ENCODE measurements at regions not wholly inside any gene's neighbourhood (a gene's known extent, or its start where the extent isn't known, plus 50 kb on each side); places are given as distances from the start of the nearest gene placed in this dataset.

DNA sequence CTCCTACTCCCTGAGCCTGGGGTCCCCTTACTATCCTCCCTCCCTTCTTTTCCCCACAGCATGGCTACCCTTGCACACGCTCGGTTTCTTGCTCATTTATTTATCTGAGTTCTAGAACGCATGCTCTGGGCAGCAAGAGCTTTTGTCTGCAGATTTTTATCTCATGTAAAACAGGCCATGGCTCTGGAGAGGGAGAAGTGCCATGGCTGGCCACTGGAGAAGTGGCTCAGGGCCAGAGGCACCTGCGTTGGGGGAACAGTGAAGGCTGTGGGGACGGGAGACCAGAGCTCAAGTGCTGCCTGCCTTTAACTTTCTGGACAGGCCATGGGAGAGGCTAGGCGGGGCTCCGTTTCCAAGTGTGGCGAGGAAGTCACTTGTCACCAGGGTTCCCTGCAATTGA is 177.7 kb upstream of the SULF2 start:
- Histone ChIP-seq H3K27me3 (ENCODE audit: control insufficient read depth in 1 of 2, insufficient read depth in 1 of 2, low read length in 2 of 2) (peaks cover 24 to 56% of the 10 kb centered on the region in 2 experiments), H2AK5ac (ENCODE audit: low read length, severe bottlenecking) (no peak overlapping the region), H3K27ac (ENCODE audit: low read length, poor library complexity, severe bottlenecking) (no peak overlapping the region), H3K9ac (ENCODE audit: low read length) (no peak overlapping the region), H2AFZ (ENCODE audit: low read depth, low read length) (no peak overlapping the region), H2BK15ac (ENCODE audit: low read depth, poor library complexity, severe bottlenecking) (no peak overlapping the region), H3K36me3 (ENCODE audit: control insufficient read depth in 1 of 2, insufficient read depth in 2 of 2, low read depth in 1 of 2, low read length in 2 of 2) (no peaks in the 10 kb centered on the region), H3K4me1 (ENCODE audit: control insufficient read depth, insufficient read depth, low read depth, low read length) (peaks cover 1% of the 10 kb centered on the region), H3K14ac (ENCODE audit: low read length in 2 of 2) (no peak overlapping the region), H3K18ac (ENCODE audit: low read depth in 1 of 2, low read length in 2 of 2) (no peak overlapping the region), H3K79me1 (replicated peaks; ENCODE audit: low read length, poor library complexity, severe bottlenecking) (no peaks in the 10 kb centered on the region), H3K23ac (ENCODE audit: low read length in 2 of 2) (no peak overlapping the region), H2BK120ac (ENCODE audit: low read depth, low read length) (no peak overlapping the region), H4K8ac (ENCODE audit: low read length) (no peak overlapping the region), H2BK5ac (ENCODE audit: low read depth, low read length, poor library complexity, severe bottlenecking) (no peak overlapping the region), H3K4me2 (ENCODE audit: low read length, poor library complexity, severe bottlenecking) (no peak overlapping the region), H4K91ac (ENCODE audit: low read length) (no peak overlapping the region), H2BK12ac (ENCODE audit: low read length in 2 of 2) (no peak overlapping the region), H3K9me3 (ENCODE audit: control insufficient read depth, low read length) (no peaks in the 10 kb centered on the region), H3K4ac (ENCODE audit: low read depth in 1 of 2, low read length in 2 of 2) (no peak overlapping the region), H3K4me3 (ENCODE audit: insufficient read depth in 1 of 2, low read depth in 1 of 2, low read length in 2 of 2) (no peak overlapping the region)
- DNase-seq: no peak
- 59% methylated on average over 8 of the region's 8 CpGs for WGBS

DNA sequence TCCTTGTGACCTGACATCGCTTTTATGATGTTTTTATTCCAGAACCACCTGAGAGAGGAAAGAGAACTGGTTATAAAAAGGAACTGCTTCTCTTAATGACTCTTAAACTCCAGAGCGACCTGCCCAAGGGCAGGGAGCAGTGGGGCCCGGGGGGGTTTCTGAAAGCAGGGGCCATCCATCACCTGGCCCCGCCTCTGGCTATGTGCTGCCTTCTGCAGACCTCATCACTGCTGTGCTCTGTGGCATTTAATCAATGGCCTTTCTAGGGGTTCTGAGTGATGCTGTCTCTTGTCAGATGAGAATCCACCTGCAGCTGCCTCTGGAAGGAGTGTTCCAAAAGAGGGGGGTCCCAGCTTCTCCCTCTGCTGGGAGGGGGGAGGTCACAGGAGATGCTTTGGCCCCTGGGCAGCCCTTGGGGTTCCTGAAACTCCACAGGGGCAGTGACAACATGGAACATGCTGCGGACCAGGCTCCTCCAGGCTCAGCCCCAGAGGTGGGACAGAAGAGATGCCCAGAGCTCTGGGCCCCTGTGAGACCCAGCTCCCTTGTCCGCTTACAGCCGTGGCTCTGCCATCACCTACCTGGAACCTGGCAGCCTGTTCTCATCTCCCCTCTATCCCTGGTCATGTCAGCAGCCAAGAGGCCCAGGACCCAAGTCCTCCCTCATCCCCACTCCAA is 177.1 kb upstream of the SULF2 start:
- Histone ChIP-seq H3K79me1 (replicated peaks; ENCODE audit: low read length, poor library complexity, severe bottlenecking) (no peaks in the 10 kb centered on the region), H2BK5ac (ENCODE audit: low read depth, low read length, poor library complexity, severe bottlenecking) (no peak overlapping the region), H3K18ac (ENCODE audit: low read depth in 1 of 2, low read length in 2 of 2) (no peak overlapping the region), H2BK15ac (ENCODE audit: low read depth, poor library complexity, severe bottlenecking) (no peak overlapping the region), H3K4ac (ENCODE audit: low read depth in 1 of 2, low read length in 2 of 2) (no peak overlapping the region), H2BK120ac (ENCODE audit: low read depth, low read length) (no peak overlapping the region), H3K27ac (ENCODE audit: low read length, poor library complexity, severe bottlenecking) (no peak overlapping the region), H4K8ac (ENCODE audit: low read length) (no peak overlapping the region), H3K27me3 (ENCODE audit: control insufficient read depth in 1 of 2, insufficient read depth in 1 of 2, low read length in 2 of 2) (peaks cover 27 to 53% of the 10 kb centered on the region in 2 experiments), H4K91ac (ENCODE audit: low read length) (no peak overlapping the region), H3K4me1 (ENCODE audit: control insufficient read depth, insufficient read depth, low read depth, low read length) (peaks cover 7% of the 10 kb centered on the region), H3K9ac (ENCODE audit: low read length) (no peak overlapping the region), H3K9me3 (ENCODE audit: control insufficient read depth, low read length) (no peaks in the 10 kb centered on the region), H2AFZ (ENCODE audit: low read depth, low read length) (no peak overlapping the region), H3K4me2 (ENCODE audit: low read length, poor library complexity, severe bottlenecking) (no peak overlapping the region), H3K23ac (ENCODE audit: low read length in 2 of 2) (no peak overlapping the region), H3K14ac (ENCODE audit: low read length in 2 of 2) (no peak overlapping the region), H2BK12ac (ENCODE audit: low read length in 2 of 2) (no peak overlapping the region), H2AK5ac (ENCODE audit: low read length, severe bottlenecking) (no peak overlapping the region), H3K36me3 (ENCODE audit: control insufficient read depth in 1 of 2, insufficient read depth in 2 of 2, low read depth in 1 of 2, low read length in 2 of 2) (no peaks in the 10 kb centered on the region), H3K4me3 (ENCODE audit: insufficient read depth in 1 of 2, low read depth in 1 of 2, low read length in 2 of 2) (no peak overlapping the region)
- no peak for DNase-seq
- WGBS: 85% methylated on average over 7 of the region's 7 CpGs

DNA sequence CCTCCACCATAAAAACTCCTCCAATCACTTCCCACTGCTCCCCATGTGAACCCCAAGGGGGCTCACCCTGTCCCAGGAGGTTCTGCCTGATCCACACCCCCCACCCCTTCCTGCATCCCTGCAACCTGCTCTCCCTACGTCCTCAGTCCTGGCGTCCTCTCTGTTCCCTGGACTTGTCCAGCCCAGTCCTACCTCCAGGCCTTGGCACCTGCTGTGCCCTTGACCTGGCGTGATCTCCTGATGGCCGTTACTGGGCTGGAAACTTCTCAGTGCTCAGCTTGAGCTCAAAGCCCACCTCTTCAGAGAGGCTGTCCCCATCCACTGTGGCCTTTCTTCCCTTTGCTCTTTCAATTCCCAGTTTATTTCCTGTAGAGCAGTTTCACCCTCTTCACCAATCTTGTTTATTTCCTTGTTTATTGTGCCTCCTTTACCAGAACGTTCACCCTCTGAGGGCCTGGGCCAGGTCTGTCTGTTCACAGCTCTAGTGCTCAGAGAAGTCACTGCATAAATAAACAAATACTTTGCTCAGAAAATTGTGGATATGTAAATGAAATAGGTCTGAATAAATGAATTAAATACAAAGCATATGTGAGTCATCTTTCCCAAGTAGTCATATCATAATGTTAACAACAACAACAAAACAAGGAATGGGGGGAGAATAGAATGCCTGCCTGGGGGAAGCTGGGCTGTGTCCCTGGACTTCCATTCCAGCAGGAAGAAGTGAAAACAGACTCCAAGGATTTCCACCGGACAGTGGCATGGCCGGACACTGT is 175.7 kb upstream of the SULF2 start:
- H2BK15ac ChIP-seq (ENCODE audit: low read depth, poor library complexity, severe bottlenecking): no peak overlapping the region
- no peak overlapping the region for H3K9ac ChIP-seq (ENCODE audit: low read length)
- no peak overlapping the region for H2AFZ ChIP-seq (ENCODE audit: low read depth, low read length)
- H3K79me1 ChIP-seq (replicated peaks; ENCODE audit: low read length, poor library complexity, severe bottlenecking): no peaks in the 10 kb centered on the region
- no peak overlapping the region for H3K23ac ChIP-seq (ENCODE audit: low read length in 2 of 2)
- H3K36me3 ChIP-seq (ENCODE audit: control insufficient read depth in 1 of 2, insufficient read depth in 2 of 2, low read depth in 1 of 2, low read length in 2 of 2): no peaks in the 10 kb centered on the region
- H2AK5ac ChIP-seq (ENCODE audit: low read length, severe bottlenecking): no peak overlapping the region
- H3K4ac ChIP-seq (ENCODE audit: low read depth in 1 of 2, low read length in 2 of 2): no peak overlapping the region
- peak overlapping the region; percentile 42 for H4K8ac ChIP-seq (ENCODE audit: low read length)
- no peak overlapping the region for H2BK5ac ChIP-seq (ENCODE audit: low read depth, low read length, poor library complexity, severe bottlenecking)
- peak overlapping the region in 1 of 2 experiments; percentile 76 for H3K18ac ChIP-seq (ENCODE audit: low read depth in 1 of 2, low read length in 2 of 2)
- H3K4me2 ChIP-seq (ENCODE audit: low read length, poor library complexity, severe bottlenecking): no peak overlapping the region
- H3K27ac ChIP-seq (ENCODE audit: low read length, poor library complexity, severe bottlenecking): no peak overlapping the region
- peaks cover 23 to 59% of the 10 kb centered on the region in 2 experiments for H3K27me3 ChIP-seq (ENCODE audit: control insufficient read depth in 1 of 2, insufficient read depth in 1 of 2, low read length in 2 of 2)
- peaks cover 20% of the 10 kb centered on the region for H3K4me1 ChIP-seq (ENCODE audit: control insufficient read depth, insufficient read depth, low read depth, low read length)
- no peak overlapping the region for H3K14ac ChIP-seq (ENCODE audit: low read length in 2 of 2)
- H3K9me3 ChIP-seq (ENCODE audit: control insufficient read depth, low read length): no peaks in the 10 kb centered on the region
- no peak overlapping the region for H4K91ac ChIP-seq (ENCODE audit: low read length)
- 74% methylated on average over 7 of the region's 7 CpGs for WGBS
- no peak overlapping the region for H2BK12ac ChIP-seq (ENCODE audit: low read length in 2 of 2)
- DNase-seq: no peak
- H2BK120ac ChIP-seq (ENCODE audit: low read depth, low read length): no peak overlapping the region
- no peak overlapping the region for H3K4me3 ChIP-seq (ENCODE audit: insufficient read depth in 1 of 2, low read depth in 1 of 2, low read length in 2 of 2)

DNA sequence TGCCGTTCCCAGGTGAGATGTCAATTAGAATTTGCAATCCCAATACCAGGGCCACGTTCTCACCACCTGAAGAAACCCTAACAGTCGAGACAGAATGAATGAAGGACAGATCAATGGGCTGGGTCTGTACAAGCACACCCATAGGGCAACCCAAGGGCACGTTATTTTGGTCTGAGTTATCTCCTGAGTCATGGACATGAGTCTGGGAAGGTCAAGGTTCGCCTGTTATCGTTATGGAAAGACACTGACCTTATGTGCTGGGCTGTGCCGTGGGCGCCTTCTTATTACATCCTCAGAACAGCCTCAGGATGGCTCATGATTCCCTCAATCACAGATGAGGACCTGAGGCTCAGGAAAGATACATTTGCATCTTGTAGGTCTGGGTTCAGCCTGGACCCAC is 175.0 kb upstream of the SULF2 start:
- Histone ChIP-seq H4K8ac (ENCODE audit: low read length) (no peak overlapping the region), H3K4me1 (ENCODE audit: control insufficient read depth, insufficient read depth, low read depth, low read length) (peaks cover 22% of the 10 kb centered on the region), H2AFZ (ENCODE audit: low read depth, low read length) (no peak overlapping the region), H3K14ac (ENCODE audit: low read length in 2 of 2) (no peak overlapping the region), H2BK120ac (ENCODE audit: low read depth, low read length) (no peak overlapping the region), H3K4ac (ENCODE audit: low read depth in 1 of 2, low read length in 2 of 2) (no peak overlapping the region), H3K27ac (ENCODE audit: low read length, poor library complexity, severe bottlenecking) (no peak overlapping the region), H3K18ac (ENCODE audit: low read depth in 1 of 2, low read length in 2 of 2) (no peak overlapping the region), H3K36me3 (ENCODE audit: control insufficient read depth in 1 of 2, insufficient read depth in 2 of 2, low read depth in 1 of 2, low read length in 2 of 2) (no peaks in the 10 kb centered on the region), H2BK12ac (ENCODE audit: low read length in 2 of 2) (no peak overlapping the region), H2BK15ac (ENCODE audit: low read depth, poor library complexity, severe bottlenecking) (no peak overlapping the region), H3K9ac (ENCODE audit: low read length) (no peak overlapping the region), H3K4me2 (ENCODE audit: low read length, poor library complexity, severe bottlenecking) (no peak overlapping the region), H2AK5ac (ENCODE audit: low read length, severe bottlenecking) (no peak overlapping the region), H3K9me3 (ENCODE audit: control insufficient read depth, low read length) (no peaks in the 10 kb centered on the region), H3K4me3 (ENCODE audit: insufficient read depth in 1 of 2, low read depth in 1 of 2, low read length in 2 of 2) (no peak overlapping the region), H2BK5ac (ENCODE audit: low read depth, low read length, poor library complexity, severe bottlenecking) (no peak overlapping the region), H3K27me3 (ENCODE audit: control insufficient read depth in 1 of 2, insufficient read depth in 1 of 2, low read length in 2 of 2) (peaks cover 18 to 59% of the 10 kb centered on the region in 2 experiments), H3K79me1 (replicated peaks; ENCODE audit: low read length, poor library complexity, severe bottlenecking) (no peaks in the 10 kb centered on the region), H4K91ac (ENCODE audit: low read length) (no peak overlapping the region), H3K23ac (ENCODE audit: low read length in 2 of 2) (no peak overlapping the region)
- DNase-seq: no peak
- WGBS: 74% methylated on average over 8 of the region's 8 CpGs
